ENCODE measurements at regions not wholly inside any gene's neighbourhood (a gene's known extent, or its start where the extent isn't known, plus 50 kb on each side); places are given as distances from the start of the nearest gene placed in this dataset.

- DNase-seq (ENCODE audit: low read depth), result no peak
Observed at GRCh38 chr3:13954741-13955483, 75.0 kb upstream of the WNT7A start.

- DNase-seq (ENCODE audit: low read depth), result no peak
Observed at GRCh38 chr3:13954266-13954665, 74.4 kb upstream of the WNT7A start.

- DNase-seq (ENCODE audit: low read depth), result no peak
Observed at GRCh38 chr3:13951184-13951583, 71.3 kb upstream of the WNT7A start.

- no peak for DNase-seq (ENCODE audit: low read depth)
Observed at GRCh38 chr3:13950042-13950441, 70.2 kb upstream of the WNT7A start.

GRCh38 chr3:13947912-13948311 is 68.0 kb upstream of the WNT7A start:
- no peak for DNase-seq (ENCODE audit: low read depth)

- no peak for DNase-seq (ENCODE audit: low read depth)
Observed at GRCh38 chr3:13939206-13939605, 59.3 kb upstream of the WNT7A start.

GRCh38 chr3:13937131-13937530 is 57.3 kb upstream of the WNT7A start:
- no peak for DNase-seq (ENCODE audit: low read depth)

- DNase-seq (ENCODE audit: low read depth), result no peak
Observed at GRCh38 chr3:13935494-13936094, 55.7 kb upstream of the WNT7A start.

- no peak for DNase-seq (ENCODE audit: low read depth)
Observed at GRCh38 chr3:13934813-13935212, 54.9 kb upstream of the WNT7A start.

GRCh38 chr3:13934315-13934714 is 54.4 kb upstream of the WNT7A start:
- no peak for DNase-seq (ENCODE audit: low read depth)

- no peak for DNase-seq (ENCODE audit: low read depth)
Observed at GRCh38 chr3:13932578-13933295, 52.9 kb upstream of the WNT7A start.

GRCh38 chr3:13931172-13931571 is 51.3 kb upstream of the WNT7A start:
- DNase-seq (ENCODE audit: low read depth), result no peak
